OCI-LY3 (cell line): ENCODE measurements at regions not wholly inside any gene's neighbourhood (a gene's known extent, or its start where the extent isn't known, plus 50 kb on each side); places are given as distances from the start of the nearest gene placed in this dataset.

ENCODE experiments used
- H2AFZ ChIP-seq: fragments of 200-600, 300-600 bp; shearing (Covaris generic); 2 replicates; pipeline ENCODE4 v1.6.0; 2014; ENCODE audit warnings: antibody characterized with exemption, low read depth, low read length
- H3K27ac ChIP-seq: fragments of 200-600, 300-600 bp; sonication (generic); 2 replicates; pipeline ENCODE4 v1.5.1; 2014; ENCODE audit warnings: mild to moderate bottlenecking, low read length, moderate library complexity, mixed read lengths
- H3K27me3 ChIP-seq: fragments of 200-600, 300-600 bp; sonication (generic); 2 replicates; pipeline ENCODE4 v1.6.1; 2014; ENCODE audit warnings: low read depth, low read length, mixed read lengths
- H3K36me3 ChIP-seq: fragments of 200-600, 300-600 bp; sonication (generic); replicated peaks from 2 replicates; pipeline ENCODE3; 2014; ENCODE audit warnings: low read depth, low read length, mixed read lengths
- H3K4me1 ChIP-seq: fragments of 300-600, 200-600 bp; sonication (generic); 2 replicates; pipeline ENCODE4 v1.6.1; 2014; ENCODE audit warnings: low read length, mixed read lengths
- H3K4me2 ChIP-seq: fragments of 200-600, 300-600 bp; sonication (generic); 2 replicates; pipeline ENCODE4 v1.6.1; 2014; ENCODE audit warnings: low read length, mixed read lengths
- H3K4me3 ChIP-seq: fragments of 300-600, 200-600 bp; sonication (generic); 2 replicates; pipeline ENCODE4 v1.5.1; 2014; ENCODE audit warnings: antibody characterized with exemption, mild to moderate bottlenecking, low read length, moderate library complexity
- H3K79me2 ChIP-seq: fragments of 300-600, 200-600 bp; shearing (Covaris generic); 2 replicates; pipeline ENCODE4 v1.6.1; 2014; ENCODE audit warnings: mild to moderate bottlenecking, low read length, mixed read lengths
- H3K9ac ChIP-seq: fragments of 300-600, 200-600 bp; shearing (Covaris generic); 2 replicates; pipeline ENCODE4 v1.6.0; 2014; ENCODE audit warnings: mild to moderate bottlenecking, low read length, moderate library complexity
- H3K9me3 ChIP-seq: fragments of 200-600, 300-600 bp; shearing (Covaris generic); 2 replicates; pipeline ENCODE4 v1.6.1; 2014; ENCODE audit warnings: low read length, mixed read lengths; ENCODE audit not compliant: insufficient read depth
- H4K20me1 ChIP-seq: fragments of 200-600, 300-600 bp; sonication (generic); 2 replicates; pipeline ENCODE4 v1.6.1; 2016; ENCODE audit warnings: low read length, mixed read lengths; ENCODE audit not compliant: insufficient read depth
- CTCF ChIP-seq: fragments of 200-600, 300-600 bp; sonication (generic); IDR thresholded peaks from 2 replicates; pipeline ENCODE4 v1.5.1; 2014; ENCODE audit warnings: antibody characterized with exemption, low read length, low read depth
- EZH2phosphoT487 ChIP-seq: fragments of 200-600 bp; shearing (Covaris generic); IDR thresholded peaks from 2 replicates; pipeline ENCODE4 v1.6.1; 2018; ENCODE audit warnings: antibody characterized with exemption, mixed run types, low read depth

DNA sequence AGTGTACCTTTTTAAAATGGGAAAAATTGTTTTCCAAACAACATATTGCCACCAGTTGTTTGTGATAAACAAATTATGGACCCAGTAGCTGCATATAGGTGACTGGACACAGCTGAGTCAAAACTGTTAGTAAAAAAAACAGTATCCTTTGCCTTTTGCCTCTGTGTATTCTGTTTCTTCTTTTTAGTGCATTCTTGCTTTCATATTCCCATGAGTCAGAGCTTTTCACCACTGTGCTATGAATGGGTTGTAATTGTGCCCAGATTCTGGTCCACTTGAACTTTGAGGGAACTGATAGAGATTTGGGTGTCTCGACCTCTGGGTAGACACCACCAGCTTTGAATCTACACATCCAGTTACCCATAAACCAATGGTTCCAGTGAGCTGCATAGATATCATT lies 1441.9 kb upstream of the ZEB2 start:
- H2AFZ ChIP-seq, result no peak overlapping the region
- H3K4me2 ChIP-seq, result no peak overlapping the region
- no peaks in the 10 kb centered on the region for H3K79me2 ChIP-seq
- no peak overlapping the region for H3K9ac ChIP-seq
- H3K4me1 ChIP-seq, result peaks cover 7% of the 10 kb centered on the region
- H4K20me1 ChIP-seq, result no peaks in the 10 kb centered on the region
- 0 out of 2 replicates have a peak, but pooled peaks cover 3% of the 10 kb centered on the region for H3K9me3 ChIP-seq
- H3K27me3 ChIP-seq, result no peaks in the 10 kb centered on the region
- no peak overlapping the region for H3K4me3 ChIP-seq
- no peaks in the 10 kb centered on the region for H3K36me3 ChIP-seq
- H3K27ac ChIP-seq, result no peak overlapping the region
- no peak for TF ChIP-seq CTCF
- no peak for TF ChIP-seq EZH2phosphoT487

DNA sequence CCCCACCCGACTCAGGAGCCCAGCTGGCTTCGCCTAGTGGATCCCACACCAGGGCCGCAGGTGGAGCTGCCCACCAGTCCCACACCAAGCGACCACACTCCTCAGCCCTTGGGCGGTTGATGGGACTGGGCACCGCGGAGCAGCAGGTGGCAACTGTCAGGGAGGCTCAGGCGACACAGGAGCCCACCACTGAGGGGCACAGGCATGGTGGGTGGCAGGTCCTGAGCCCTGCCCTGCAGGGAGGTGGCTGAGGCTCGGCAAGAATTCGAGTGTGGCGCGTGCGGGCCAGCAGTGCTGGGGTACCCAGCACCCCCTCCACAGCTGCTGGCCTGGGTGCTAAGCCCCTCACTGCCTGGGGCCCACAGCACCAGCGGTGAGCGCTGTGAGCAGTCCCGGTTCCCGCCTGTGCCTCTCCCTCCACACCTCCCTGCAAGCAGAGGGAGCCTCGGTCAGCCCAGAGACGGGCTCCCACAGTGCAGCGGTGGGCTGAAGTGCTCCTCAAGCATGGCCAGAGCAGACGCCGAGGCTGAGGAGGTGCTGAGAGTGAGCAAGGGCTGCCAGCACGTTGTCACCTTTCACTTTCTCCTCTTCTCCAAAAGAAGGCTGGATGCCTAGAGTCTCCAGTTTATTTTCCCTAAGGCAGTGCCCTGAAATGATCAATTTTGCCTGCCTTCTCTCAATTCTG lies 1440.7 kb upstream of the ZEB2 start:
- H4K20me1 ChIP-seq, result no peaks in the 10 kb centered on the region
- no peak overlapping the region for H3K9ac ChIP-seq
- H3K4me2 ChIP-seq, result no peak overlapping the region
- peaks cover 7% of the 10 kb centered on the region for H3K4me1 ChIP-seq
- no peaks in the 10 kb centered on the region for H3K27me3 ChIP-seq
- H3K36me3 ChIP-seq, result no peaks in the 10 kb centered on the region
- no peak overlapping the region for H3K4me3 ChIP-seq
- TF ChIP-seq CTCF, result no peak
- no peak for TF ChIP-seq EZH2phosphoT487
- no peak overlapping the region for H3K27ac ChIP-seq
- H3K9me3 ChIP-seq, result 0 out of 2 replicates have a peak, but pooled peaks cover 3% of the 10 kb centered on the region
- H2AFZ ChIP-seq, result no peak overlapping the region
- H3K79me2 ChIP-seq, result no peaks in the 10 kb centered on the region

DNA sequence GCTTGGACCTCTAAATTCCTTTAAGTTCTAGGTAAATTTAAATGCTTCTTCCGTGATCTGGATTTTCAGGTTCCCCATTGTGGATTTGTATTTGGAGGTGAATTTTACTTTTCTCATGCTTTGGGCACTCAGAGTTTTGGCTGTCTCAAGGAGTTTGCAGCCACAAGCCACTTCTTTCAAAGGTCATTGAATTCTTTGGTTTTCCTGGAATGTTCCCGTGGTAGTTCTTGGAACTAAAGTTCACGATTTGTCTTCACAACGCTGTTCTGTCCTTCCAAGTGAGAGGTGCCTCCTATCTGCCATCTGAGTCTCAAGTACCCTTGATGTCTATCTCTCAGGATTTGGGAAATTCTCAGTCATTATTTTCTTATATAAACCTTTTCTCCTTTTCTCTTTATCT lies 1438.7 kb upstream of the ZEB2 start:
- Histone ChIP-seq H3K36me3 (no peaks in the 10 kb centered on the region), H3K4me1 (peaks cover 7% of the 10 kb centered on the region), H4K20me1 (no peaks in the 10 kb centered on the region), H3K79me2 (no peaks in the 10 kb centered on the region), H3K4me3 (no peak overlapping the region), H3K27me3 (no peaks in the 10 kb centered on the region), H3K9me3 (peaks cover 3% of the 10 kb centered on the region; the same call in 1 of the 2 replicates), H2AFZ (no peak overlapping the region), H3K4me2 (no peak overlapping the region), H3K27ac (no peak overlapping the region), H3K9ac (no peak overlapping the region)
- TF ChIP-seq EZH2phosphoT487 (no peak), CTCF (no peak)

DNA sequence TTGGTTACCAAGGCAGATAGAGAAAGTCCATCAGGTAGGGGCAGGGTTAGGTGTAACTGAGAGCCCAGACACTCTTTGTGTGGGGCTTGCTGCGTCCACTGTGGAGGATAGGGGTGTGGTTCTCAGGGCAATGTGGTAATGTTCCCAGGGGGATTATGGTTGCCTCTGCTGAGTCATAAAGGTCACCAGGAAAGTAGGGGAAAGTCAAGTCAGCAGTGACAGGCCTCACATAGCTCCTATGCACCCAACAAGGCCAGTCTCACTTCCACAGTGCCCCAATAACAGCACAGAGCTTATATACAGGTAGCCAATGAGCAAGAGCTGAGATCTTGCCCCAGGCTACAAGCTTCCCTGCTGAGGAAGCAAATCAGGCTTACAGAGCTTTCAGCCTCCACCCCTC lies 1438.0 kb upstream of the ZEB2 start:
- Histone ChIP-seq H3K4me2 (no peak overlapping the region), H3K79me2 (no peaks in the 10 kb centered on the region), H3K27me3 (no peaks in the 10 kb centered on the region), H2AFZ (no peak overlapping the region), H3K4me1 (peaks cover 7% of the 10 kb centered on the region), H3K36me3 (no peaks in the 10 kb centered on the region), H4K20me1 (no peaks in the 10 kb centered on the region), H3K27ac (no peak overlapping the region), H3K9me3 (peaks cover 9% of the 10 kb centered on the region; the same call in 1 of the 2 replicates), H3K4me3 (no peak overlapping the region), H3K9ac (no peak overlapping the region)
- TF ChIP-seq EZH2phosphoT487, result no peak
- TF ChIP-seq CTCF, result no peak
